ENCODE measurements at regions not wholly inside any gene's neighbourhood (a gene's known extent, or its start where the extent isn't known, plus 50 kb on each side); places are given as distances from the start of the nearest gene placed in this dataset.

GRCh38 chr6:15956205-15957106 lies 172.4 kb upstream of the MYLIP start:
- TF ChIP-seq POLR2AphosphoS5 (IDR thresholded peaks at IDR 0.05) = no peak
- no peak for TF ChIP-seq CTCF (IDR thresholded peaks at IDR 0.05)

Data from breast epithelium (tissue), 3 donors.